HG03060 (cell line): ENCODE measurements at regions not wholly inside any gene's neighbourhood (a gene's known extent, or its start where the extent isn't known, plus 50 kb on each side); places are given as distances from the start of the nearest gene placed in this dataset.

Experiments
- ATAC-seq: cut with Tn5 transposase; IDR thresholded peaks from one replicate; pipeline ENCODE4 v1.9.1; 2021; ENCODE audit warnings: low read depth, moderate number of reproducible peaks; ENCODE audit not compliant: unreplicated experiment

DNA sequence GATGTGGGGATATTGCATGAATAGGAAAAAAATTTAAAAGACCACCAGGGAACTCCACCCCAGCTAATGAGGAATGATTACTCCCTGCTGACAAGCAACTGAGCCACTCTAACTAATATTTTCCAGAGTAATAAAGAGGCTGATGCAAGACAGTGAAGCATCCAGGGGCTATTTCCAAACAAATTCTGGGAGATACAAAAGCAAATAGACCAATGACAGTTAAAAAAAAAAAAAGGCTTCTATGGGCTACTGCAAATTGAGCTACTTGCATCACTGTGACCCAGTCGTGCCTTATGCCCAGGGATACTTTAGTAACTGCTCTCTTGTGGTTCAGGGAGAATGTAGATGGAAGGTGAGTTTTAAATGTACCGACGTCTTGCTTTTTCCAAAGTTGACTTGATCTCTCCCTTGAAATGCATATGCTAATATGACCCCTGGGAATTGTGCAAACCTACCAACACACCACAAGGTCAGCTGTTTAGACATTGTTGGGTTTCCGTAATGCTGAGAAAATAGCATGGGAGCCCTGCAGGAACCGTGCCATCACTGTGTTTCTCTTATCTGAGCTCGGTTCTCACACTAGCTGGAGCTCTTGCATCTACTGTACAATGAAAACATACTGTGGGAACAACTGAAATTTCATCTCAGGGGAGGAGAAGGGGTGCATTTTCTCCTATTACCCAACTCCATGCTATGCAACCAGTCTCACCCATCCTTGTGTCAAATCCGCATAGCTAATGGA is 250.6 kb upstream of the MAP3K1 start:
- no peak for ATAC-seq

DNA sequence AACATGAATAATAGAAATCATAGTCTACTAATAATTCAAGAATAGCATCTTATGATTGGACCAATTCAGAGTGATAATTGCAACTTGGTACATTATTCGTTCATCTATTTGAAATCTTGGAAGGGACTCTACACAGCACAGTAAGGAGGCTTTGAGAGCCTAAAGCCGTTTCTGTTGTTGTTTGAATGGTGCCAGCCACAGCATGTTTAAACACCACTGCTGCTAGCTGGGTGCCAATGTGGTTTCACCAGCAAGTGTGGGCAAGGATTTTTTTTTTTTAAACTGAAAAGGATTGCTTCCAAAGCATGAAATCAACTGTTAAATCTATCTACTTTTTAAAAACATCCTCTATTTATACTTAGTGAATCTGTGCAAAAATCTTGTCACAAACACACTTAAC is 253.9 kb upstream of the MAP3K1 start:
- ATAC-seq: no peak

DNA sequence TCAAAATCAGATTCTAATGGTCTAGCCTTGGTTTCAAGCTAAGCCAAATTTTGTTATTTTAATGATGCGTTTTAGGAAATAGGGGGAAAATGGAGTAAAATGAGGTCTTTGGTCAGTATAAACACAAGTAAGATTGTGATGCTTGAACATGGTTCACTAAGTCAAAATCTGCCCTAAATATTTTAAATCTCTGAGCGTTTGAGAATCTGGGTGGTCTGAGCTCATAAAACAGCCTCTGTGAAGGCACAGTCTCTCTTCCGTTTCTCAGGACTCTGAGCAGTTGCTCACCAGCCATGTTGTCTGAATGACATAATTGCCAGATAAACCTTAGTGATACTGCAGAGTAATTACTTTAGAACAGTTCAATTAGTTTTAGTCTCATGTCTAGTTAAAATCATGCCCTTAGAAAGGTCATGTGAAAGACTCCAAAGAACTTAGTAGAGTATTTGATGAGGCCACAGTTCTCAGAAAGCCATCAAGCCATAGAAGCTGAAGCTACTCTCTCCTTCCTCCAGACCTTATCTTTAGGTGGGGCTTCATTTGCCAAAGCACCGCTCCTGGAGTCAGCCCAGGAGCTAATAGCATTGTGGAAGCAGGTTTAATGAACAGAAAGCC is 257.1 kb upstream of the MAP3K1 start:
- ATAC-seq: no peak

DNA sequence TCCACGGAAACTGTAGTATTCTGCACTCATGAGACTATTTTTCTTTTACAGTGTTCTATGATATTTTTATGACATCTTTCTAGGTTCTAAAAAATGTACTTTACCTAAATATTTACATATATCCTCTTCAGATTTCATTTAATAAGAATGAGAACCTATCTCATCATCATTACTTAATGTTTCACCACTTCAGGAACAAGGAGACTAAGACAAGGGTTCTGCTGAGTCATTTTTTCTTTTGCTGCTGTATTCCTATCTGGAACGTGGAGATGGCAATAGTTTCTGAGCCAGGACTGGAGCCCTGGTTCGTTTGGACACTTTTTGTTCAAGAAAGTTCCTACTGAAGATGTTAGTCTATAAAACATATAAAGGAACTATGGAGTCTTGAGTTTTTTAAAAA is 258.2 kb upstream of the MAP3K1 start:
- ATAC-seq: no peak

DNA sequence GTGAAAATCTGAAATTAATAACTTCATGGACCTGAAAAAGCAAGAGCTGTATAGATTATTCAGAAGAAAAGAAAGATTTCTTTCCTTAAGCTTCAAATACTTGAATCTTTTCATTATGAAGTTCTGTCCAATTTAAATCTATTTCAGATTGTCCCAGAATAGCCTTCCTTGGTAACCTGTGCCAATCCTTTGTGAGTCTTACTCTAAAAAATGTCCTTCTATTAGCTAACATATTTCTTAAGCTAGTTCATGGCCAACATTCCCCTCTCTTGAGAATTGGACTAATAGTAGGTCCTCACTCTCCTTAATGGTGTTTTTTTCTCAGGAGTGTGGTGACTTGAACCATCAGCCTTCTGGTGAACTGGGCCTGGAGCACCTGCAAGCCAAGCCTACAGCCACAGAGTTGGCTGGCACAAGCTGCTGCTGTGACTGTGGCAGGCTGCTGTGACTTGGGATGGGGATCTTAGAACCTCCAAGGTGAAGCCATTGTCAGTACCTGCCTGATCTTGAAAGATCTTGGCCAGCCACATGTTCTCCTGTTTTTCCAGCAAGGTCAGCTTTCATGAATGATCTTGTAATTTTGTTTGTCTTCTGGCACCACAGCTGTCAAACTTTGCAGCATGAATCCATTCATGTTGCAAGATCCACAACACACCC is 262.6 kb upstream of the MAP3K1 start:
- ATAC-seq: no peak

DNA sequence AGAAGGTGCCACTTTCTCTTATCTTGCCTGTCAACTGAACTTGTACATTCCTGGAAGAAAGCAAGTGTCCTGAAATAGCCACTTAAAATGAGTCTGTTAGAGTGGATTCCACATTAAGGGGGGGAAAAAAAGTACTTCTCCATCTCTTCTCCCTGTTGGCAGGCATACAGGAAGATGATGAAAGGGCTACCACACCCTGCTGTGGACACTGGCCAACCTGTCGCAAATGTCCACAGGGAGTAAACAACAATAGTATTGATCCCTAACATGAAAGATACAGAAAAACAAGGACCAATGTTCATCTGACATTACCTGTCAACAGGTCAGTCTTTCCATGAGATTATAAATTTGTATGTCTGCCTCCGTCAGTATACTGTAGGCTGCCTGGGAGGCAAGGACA is 265.1 kb upstream of the MAP3K1 start:
- ATAC-seq: no peak

DNA sequence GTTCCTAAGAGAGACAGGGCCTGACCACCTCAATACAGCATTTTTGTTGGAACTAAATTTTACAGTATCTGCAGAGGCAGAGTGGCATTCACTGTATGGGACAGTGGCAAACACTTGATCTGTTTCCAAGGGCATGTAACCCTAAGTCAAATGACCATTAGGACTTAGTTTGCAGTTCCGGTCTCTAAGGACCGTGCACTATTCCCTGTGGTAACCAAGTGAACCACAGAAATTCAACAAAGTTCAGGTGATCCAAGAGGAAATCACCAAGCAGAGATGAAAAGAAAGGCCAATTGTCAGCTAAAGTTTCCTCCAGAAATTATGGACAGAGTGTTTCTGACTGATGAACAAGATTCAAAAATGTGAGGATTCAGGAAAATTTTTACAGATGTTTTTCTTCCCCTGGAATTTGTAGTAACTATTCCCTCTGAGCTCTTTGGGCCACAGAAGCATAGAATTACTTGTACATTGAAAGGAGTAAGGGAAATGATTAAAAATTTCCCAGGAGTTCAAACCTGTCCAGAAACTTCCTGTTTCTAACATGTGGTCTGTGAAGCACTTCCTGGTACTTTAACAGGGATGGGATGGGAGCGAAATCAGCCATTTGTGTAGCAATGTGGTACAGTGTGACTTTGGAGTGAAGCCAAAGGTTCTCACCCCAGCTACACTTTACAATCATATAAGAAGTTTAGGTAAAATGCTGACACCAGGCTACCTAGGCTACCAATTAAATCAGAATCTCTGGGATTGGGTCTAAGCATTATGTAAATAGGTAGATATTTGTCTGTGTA is 266.1 kb upstream of the MAP3K1 start:
- ATAC-seq: no peak

DNA sequence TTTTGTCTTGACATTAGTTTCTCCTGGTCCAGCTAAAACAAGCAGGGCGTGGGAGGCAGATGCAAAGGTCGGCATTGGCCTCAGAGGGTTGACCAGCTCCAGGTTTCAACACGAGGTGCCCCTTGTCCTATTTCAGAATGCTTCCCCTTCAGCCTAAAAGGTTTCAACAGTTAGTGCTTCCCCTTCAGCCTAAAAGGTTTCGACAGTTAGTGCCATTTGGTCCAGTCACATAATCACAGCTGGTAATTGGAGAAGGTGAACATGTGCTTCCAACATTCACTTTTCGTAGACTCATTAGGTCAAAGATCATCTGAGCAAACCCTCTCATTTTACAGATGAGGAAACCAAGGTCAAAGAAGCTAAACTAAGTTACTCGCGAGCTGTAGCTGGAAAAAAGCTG is 270.3 kb upstream of the MAP3K1 start:
- no peak for ATAC-seq

DNA sequence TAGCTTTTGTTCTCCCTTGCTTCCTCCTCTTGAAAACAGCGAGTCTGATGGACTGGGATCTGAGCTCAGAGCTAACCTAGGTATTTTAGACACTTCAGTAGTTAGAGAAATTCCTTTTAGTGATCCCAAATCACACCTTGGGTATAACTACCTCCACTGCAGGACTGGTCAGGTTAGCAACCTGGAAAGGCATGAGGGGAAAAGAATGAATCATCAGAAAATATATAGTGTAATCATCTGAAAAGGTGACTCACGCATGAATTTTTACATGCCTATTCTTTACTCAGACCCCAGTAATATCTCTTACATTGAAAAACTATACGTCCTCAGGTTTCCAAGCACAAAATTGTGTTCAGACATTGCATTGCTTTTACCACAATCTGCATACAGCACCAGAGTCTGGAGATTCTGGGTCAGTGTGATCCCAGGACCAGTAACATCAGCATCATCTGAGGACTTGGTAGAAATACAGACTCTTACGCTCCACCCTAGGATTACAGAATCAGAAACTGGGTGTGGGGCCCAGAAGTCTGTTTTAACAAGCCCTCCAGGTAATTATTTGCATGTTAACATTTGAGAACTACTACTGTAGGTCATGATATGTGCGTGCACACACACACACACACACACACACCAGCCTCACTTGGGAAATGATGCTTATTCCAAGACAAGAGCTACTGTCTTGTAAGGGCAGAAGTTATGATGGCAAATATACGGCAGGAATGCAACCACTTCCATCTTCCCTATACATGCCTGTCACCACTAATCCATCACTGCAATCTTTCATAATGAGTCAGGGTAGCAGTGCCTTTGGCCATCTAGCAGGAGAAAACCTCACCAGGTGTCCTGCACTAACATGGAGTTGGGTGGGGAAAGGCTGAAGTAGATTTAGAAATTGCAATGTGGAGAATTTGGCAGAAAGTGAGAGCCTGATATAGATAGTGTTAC is 271.6 kb upstream of the MAP3K1 start:
- ATAC-seq: no peak

DNA sequence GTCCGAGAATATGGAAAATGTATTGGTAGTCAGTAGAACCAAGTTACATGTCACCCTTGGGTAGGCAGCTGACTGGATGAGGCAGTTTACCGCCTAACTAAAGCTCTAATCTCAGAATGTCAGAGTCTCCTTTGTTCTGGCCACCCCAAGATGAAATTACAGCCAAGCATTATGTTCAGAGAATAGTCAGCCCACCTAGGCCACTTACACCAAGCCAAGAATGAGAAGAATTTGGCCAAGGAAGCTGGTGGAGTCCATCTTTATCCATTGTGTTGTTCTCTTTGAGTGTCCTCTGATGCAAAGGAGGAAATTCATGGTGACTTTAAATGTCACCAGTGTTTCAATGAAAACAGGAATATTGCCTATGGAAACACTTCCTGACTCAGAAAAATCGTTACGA is 275.1 kb upstream of the MAP3K1 start:
- no peak for ATAC-seq

DNA sequence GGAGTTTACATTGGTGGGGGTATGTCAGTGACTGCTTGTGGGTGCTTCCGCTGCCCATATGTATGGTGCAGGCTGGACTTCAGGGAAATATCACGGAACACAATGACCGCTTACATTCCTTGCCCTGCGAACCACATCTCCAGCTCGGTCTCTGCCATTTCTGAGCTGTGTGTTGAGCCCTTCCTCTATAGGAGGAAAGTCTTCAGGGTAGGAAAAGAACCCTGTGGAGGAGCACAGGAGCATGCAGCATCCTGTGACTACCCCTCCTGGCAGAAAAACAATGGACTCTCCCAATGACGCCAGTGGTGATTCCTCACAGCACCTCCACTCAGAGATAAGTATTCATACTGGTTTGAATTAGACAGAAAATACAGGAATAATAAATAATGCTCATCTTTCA is 276.8 kb upstream of the MAP3K1 start:
- no peak for ATAC-seq

DNA sequence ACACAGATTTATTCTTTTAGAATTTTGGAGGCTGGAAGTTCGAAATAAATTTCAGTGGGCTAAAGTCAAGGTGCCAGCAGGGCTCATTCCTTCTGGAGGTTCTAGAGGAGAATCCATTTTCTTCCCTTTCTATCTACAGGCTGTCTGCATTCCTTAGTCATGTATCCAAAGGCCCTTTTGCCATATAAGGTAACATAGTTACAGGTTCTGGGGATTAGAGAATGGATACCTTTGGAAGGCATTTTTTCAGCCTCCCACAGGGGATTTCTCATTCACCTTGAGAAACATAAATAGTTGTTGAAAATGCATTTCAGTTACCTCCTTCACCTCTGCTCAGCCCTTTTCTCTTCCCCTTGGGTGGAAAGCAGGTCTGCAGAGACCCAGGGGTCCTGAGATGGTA is 280.0 kb upstream of the MAP3K1 start:
- no peak for ATAC-seq

DNA sequence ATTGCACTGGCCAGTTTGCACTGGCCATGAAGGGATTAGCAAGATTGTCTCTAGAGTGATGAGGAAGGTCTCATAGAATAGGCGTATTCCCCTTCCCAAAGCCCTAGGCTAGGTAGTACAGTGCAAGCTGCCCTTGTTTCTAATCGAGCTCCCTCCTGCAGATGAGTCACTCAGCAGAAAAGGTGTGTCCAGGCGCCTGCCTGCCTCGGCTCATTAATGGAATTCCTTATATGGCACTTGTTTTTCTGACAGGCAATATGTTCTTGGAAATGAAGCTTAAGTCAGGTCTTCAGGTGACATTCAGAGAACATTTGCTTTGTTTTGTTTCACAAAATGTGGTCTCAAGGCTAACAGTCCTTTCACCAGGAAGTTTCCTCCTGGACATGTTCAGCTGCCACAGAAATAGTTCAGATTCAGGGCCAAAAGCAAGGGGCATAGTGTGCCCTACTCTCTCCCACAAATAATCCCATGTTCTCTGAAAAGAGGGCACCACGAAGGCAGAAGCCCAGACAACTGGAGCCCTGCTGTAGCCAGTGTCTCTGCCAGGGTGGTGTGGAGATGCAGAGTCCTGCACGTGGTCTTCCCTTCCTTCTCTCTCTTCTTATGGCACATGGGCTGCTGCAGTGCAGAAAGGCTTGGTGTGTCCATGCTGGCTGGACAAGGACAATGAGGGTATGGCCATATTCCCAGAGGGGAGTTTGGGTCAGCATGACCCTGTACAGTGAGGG is 281.1 kb upstream of the MAP3K1 start:
- no peak for ATAC-seq

DNA sequence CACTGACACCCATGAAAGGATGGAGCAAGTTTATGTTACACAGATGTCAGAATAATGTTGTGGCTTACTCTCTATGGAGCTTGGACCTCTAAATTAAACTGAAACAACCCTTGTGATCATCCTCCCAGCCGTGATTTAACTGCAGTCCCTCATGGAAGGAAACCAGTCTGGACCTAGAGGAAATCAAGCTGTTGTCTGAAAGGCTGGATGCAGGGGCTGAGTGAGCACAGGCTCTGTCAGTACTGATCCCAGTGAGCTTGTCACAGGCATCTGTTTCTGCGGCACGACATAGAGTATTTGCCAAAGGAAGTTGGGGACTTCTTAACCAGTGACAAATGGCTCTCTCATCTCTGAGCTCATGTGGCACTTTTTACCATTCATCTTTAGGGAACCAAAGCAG is 282.9 kb upstream of the MAP3K1 start:
- ATAC-seq: no peak

DNA sequence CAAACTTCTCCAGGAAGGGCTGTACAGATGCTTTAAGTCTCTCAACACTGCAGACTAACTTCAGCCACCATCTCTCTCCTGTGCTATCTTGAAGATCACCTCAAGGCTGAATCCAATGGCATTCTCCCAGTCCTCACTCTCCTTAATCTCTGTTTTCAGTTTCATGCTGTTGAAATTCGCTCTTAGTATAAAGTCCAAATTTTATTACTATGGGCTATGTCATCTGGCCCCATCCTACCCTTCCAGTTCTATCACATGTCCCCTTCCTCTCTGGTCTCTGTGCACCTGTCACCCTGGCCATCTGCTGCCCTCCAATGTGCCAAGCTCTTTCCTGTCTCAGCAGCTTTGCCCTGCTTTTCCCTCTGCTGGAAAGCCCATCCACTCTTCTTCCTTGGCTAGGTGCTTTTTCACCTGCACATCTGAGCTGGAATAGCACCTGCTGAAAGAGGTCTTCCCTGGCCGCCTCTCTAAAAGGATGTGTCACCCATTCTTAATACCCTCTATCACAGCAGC is 284.7 kb upstream of the MAP3K1 start:
- ATAC-seq: no peak

DNA sequence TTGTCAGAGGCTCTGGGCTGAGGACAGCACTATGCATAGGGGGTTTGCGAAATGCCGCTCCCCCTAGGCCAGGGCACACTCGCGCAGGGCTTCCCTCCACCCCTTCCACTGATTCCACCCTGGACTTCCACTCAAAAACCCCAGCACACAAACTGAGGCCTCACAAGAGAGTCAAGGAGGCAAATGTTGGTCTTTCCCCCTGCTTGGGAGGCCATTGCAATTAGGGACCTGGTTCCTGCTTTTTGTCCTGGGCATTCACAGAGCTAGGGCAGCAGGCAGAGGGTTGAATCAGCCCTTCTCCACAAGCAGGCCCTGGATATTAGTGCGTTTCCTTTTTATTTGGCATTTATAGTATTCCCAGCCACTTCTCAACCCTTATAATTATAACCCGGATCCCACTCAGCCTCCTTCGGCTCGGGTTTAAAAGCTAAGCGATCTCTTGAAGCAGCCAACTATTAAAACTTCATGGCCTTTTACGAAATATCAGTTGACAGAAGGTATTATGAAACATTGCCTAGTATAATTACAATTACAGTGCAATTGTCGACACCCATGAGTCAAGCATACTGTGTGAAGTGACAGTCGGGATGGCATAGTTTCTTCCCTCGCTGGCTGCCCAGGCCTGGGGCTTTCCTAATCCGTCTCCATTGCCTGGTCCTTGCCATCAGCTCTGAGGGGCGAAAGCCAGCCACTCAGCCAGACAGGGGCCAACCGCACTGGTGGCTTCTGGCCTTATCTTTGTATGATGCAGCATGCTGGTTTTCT is 285.5 kb upstream of the MAP3K1 start:
- ATAC-seq: no peak

DNA sequence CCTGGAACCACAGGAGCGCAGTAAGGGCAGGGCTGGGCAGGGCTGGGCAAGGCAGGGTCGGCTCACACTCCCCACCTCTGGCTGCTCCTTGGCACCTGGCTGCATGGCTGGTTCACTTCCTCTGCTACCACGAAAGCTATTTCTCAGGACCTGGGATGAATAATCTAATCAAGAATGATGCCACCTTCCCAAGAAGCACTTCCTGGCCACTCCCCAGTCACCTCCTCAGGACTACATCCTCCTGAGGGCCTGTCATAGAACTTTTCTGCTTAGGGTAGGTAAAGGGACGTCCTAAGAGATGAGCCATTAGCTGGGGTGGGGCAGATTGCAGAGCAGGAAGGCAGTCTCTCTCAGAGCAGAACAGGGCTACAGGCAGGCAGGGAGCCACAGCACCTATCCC is 288.2 kb upstream of the MAP3K1 start:
- no peak for ATAC-seq

DNA sequence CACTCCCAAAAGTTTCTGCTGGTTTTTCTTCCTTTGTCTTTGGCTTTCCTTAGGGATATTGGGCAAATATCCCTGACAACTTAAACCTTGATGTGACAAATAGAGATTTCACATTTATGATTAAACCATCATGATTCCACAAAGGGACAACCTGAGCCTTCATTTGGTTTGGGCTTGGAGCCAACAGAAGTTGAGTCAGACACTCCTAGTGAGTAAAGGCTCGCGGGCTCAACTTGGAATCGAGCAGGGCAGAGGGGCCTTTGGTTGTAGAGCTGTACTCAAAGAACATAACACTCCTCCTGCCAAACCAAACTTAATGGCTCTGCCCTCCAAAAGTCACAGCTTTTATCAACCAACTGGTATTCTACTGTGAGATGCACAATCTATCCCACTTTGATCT is 290.2 kb upstream of the MAP3K1 start:
- ATAC-seq: no peak
